Erythroblast (primary cell): ENCODE measurements at regions not wholly inside any gene's neighbourhood (a gene's known extent, or its start where the extent isn't known, plus 50 kb on each side); places are given as distances from the start of the nearest gene placed in this dataset.

Source experiments
- GATA1 ChIP-seq: IDR thresholded peaks from 2 replicates; pipeline ENCODE4 v1.6.1; 2011; ENCODE audit warnings: low read depth, mild to moderate bottlenecking, control low read depth, low read length, moderate library complexity
- POLR2A ChIP-seq: IDR thresholded peaks from 2 replicates; pipeline ENCODE4 v1.6.1; 2011; ENCODE audit warnings: mild to moderate bottlenecking, low read length

DNA sequence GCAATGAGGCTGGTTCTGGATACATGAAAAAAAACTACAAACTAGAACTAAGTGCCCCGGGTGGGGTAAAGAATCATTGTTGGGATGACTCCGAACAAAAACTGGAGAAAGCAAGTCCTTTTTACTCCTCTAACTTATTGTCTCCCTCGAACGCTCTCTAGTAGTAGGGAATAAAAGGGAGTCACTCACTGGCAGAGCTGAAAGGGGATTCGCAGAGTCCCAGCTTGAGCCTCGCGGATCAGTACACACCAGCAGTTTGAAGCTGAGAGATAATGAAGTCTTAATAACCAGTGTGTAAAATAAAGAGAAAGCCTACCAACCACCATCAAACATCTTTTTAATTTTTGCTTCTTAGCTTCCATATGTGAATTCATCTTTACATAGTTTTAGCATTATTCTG is 521.9 kb upstream of the ARX start:
- TF ChIP-seq POLR2A (no peak), GATA1 (no peak)
